Thyroid gland (tissue), 4 donors: ENCODE measurements at regions not wholly inside any gene's neighbourhood (a gene's known extent, or its start where the extent isn't known, plus 50 kb on each side); places are given as distances from the start of the nearest gene placed in this dataset.

ENCODE experiments used
- CTCF ChIP-seq, 6 experiments: fragments of 200-600 bp in 3 of 6; fragments of 450-650 bp in 3 of 6; sonication (generic) in 3 of 6; IDR thresholded peaks; one replicate each; pipeline ENCODE4 v1.5.1; 2016 to 2019; ENCODE audit warnings: antibody characterized with exemption in 6 of 6, mild to moderate bottlenecking in 2 of 6, inconsistent platforms in 1 of 6, moderate library complexity in 1 of 6
- POLR2A ChIP-seq, 2 donors: fragments of 450-650 bp; IDR thresholded peaks; one replicate each; pipeline ENCODE4 v1.6.1; 2017; ENCODE audit warnings: antibody characterized with exemption in 2 of 2, mild to moderate bottlenecking in 2 of 2, moderate library complexity in 1 of 2

GRCh38 chr1:90593312-90593711, 123.8 kb downstream of the BARHL2 start:
- TF ChIP-seq CTCF (IDR thresholded peaks at IDR 0.05) (no peak), POLR2A (IDR thresholded peaks at IDR 0.05) (no peak)
